HCT116 (cell line): ENCODE measurements at regions not wholly inside any gene's neighbourhood (a gene's known extent, or its start where the extent isn't known, plus 50 kb on each side); places are given as distances from the start of the nearest gene placed in this dataset.

Experiments
- CEBPB ChIP-seq: IDR thresholded peaks from 2 replicates; pipeline ENCODE4 v1.6.1; 2012; ENCODE audit warnings: low read depth
- CTCF ChIP-seq, 3 experiments: fragments of 200-600 bp in 1 of 3; sonication (generic) in 1 of 3; IDR thresholded peaks in 2 of 3; conservative IDR thresholded peaks in 1 of 3; 2 replicates each; pipeline ENCODE4 v1.5.1; 2012 to 2017; ENCODE audit warnings: low read depth in 2 of 3, low read length in 2 of 3, antibody characterized with exemption in 1 of 3, borderline replicate concordance in 1 of 3, control low read depth in 1 of 3, mild to moderate bottlenecking in 1 of 3, mixed read lengths in 1 of 3, mixed run types in 1 of 3, moderate library complexity in 1 of 3; ENCODE audit not compliant: insufficient read depth in 1 of 3
- ZFX ChIP-seq: fragments of 450-650 bp; IDR thresholded peaks from 2 replicates; pipeline ENCODE4 v1.6.1; 2017

GRCh38 chr1:94595658-94596057 lies 54.1 kb upstream of the F3 start:
- TF ChIP-seq ZFX (no peak), CEBPB (no peak), CTCF (IDR thresholded peaks at IDR 0.05 in 2 of 3, conservative IDR thresholded peaks at IDR 0.05 in 1 of 3; ENCODE audit: borderline replicate concordance in 1 of 3, insufficient read depth in 1 of 3, low read depth in 2 of 3, low read length in 2 of 3) (no peak)
